SKM-1 treated with dmso at 0.1 percent for 144 hours (cell line): ENCODE measurements at regions not wholly inside any gene's neighbourhood (a gene's known extent, or its start where the extent isn't known, plus 50 kb on each side); places are given as distances from the start of the nearest gene placed in this dataset.
A peak's percentile ranks its signal among the peaks of the same experiment; 100 is the strongest.

Experiments used
- DNase-seq: peaks from one replicate; lab custom pipeline; 2025; ENCODE audit not compliant: unreplicated experiment; lab: John Stamatoyannopoulos, UW

DNA sequence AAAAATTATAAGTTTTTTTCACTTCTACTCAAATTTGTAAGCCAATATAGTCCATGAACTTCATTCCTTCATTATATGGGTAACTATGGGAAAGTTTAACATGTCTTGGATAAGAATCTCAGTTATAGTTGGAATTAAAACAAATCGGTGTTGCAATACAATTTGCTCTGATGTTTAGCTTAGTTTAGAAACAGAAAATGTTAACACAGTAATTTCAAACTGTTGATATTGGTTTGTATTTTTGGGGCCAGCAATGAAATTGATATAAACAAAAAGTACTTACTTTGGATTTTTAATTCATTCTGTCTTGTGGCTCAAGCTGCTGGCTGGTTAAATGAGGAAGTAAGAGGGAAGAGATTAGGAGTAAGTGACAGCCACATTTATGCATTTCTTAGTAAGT is 368.5 kb upstream of the NT5C1B start:
- DNase-seq = peak; percentile 37

DNA sequence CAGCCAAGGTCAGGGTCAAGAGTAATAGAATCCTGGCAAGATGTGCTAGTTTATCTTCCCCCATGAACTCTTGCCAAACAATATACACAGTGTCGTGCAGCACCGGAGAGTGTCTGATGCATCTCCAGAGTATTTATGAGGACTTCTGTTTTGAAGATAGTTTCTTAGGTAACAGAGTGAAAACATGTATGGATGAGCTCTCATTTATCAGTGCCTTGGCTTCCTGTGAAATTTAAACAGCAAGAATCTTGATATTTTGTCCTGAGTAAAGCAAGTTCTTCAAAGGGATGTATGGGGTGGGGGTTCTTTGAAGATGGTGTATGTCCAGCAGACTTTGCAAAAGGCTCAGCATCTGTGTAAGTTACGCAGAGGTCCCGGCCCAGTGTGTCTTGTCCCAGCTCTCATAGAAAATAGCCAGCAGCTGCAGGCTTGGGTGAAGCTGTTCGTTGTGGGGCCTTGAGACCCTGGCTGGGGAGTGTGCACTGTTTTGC is 361.0 kb upstream of the NT5C1B start:
- no peak for DNase-seq

DNA sequence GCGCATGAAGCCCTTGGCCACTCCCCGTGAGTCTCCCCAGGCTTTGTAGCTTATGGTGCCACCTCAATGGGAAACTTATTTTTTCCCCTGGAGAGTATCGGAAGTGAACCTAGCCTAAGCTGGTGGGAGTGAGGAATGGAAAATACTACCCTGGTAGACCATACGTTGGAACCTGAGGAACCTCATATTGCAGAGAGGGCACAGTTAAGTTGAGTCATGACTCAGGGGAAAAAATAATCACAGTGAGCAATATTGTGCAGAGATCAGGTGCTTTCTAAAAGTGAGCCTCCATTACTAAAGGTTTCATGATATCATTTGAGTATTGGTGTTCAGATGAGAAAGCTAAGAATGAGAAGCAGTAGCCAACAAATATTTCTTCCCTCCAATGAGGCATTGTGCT is 360.5 kb upstream of the NT5C1B start:
- no peak for DNase-seq

DNA sequence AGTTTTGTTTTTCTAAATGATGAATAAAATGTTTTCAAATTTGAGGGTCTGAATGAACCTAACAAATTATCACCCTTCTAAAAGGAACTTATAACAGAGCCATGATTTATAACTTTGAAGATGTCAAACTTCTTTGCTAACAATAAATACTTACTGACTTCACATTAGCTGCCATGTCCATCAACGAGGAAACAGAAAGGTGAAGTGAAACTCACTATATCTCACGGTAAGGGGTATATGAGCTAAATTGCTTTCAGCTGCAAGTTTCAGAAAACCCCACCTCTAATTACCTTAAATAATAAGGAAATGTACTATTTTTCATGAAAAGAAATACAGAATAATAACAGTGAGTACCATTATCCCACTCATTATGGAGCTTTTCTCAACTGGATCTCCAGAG is 350.8 kb upstream of the NT5C1B start:
- DNase-seq = no peak

DNA sequence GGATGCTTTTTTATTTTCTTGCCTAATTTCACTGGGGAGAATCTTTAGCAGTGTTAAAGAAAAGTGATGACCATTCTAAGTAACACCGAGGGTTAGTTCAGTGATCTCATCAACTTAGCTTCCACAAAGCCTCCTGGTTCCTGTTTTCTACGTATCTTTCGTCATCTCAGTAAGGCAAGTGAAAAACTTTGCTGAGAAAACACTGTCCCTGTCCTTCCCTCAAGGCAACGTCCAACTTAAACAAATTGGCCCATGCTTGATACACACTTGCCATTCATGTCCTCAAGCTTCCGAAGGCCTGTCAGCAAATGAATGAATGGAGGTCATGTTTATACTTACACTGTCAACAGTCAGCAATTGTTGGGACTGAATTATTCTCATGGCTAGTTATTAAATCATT is 350.4 kb upstream of the NT5C1B start:
- DNase-seq = peak; percentile 25

DNA sequence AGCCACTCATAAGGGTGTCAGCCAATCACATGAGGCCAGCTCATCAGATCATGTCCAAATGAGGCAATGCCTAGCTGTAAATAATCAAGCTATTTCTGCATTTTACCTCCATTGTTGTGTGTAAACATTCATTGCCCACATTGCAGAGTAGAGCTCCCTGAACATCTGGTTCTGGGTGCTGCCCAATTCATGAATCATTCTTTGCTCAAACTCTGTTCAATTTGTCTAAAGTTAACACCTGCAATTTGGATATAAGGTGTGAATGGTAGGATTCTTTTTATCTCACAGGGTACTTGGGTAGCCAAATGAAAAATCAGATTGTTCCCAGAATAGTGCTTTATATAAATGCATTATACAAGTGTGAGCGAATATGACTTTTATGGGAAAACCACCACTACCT is 345.5 kb upstream of the NT5C1B start:
- no peak for DNase-seq

DNA sequence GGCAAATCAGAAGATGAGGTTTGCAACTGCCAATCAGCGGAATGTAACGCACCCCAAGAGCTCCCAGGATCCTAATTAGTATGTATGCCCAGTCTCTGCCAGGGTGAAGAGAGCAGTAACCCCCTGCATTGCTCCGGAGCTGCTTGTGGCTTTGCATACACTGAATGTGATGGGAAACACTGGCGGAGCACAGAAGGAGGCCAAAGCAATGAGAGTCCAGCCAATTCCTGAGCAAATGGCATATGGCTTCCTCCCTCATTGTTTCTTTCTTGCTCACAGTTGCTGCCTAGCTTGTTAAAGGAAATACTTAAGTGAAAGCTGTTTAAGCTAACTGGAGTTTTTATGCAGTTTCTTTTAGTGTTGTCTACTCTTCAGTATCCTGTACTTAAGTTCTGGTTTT is 343.5 kb upstream of the NT5C1B start:
- no peak for DNase-seq

DNA sequence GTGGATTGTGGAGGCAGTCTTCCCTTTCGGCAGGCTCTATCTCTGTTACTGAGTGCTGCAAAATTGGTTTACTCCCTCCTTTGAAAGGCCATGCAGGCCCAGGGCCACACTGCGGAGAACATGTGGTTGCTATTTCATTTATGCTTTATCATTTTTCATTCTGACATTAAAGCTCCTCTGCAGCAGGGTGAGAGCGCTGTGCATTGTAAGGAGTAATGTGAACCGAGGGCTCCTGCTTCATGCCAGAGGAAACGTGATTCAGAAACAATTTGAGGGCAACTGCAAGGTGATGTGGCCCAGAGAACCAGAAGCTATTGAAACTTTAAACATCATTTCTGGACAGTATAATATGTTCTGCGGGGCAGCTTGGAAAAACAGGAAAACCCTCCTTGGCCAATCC is 341.6 kb upstream of the NT5C1B start:
- DNase-seq = no peak

DNA sequence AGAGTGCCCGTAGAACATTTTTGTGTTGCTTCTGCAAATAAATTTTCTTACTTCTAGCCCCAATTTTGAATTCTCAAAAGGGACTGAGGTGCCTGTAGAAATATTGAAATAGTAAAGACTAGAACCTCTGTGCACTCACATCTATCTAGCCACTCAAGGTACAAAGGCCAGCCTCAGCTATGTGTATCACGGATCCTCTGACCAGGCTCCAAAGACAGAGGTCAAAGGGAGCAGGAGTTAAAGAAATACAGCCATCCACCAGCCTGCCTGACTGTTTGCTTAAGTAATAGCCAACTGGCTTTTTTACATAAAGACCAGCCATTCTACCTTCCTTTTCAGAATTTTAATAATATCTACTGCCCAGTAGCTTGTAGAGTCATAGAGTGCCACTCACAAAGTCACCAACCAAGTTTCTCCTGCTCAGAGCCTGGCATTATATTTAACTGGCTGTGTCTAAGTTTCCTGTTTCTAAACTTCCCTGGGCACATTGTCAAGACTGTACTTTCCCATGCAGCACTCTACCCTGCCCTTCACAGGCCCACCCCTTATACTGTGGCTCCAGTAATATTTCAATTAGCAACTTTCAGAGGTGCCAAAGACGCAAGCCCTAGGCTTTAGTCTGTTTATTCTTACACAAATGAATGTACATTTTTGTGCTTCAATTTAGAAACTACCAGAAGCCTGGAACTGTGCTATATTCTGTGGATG is 338.3 kb upstream of the NT5C1B start:
- DNase-seq = no peak

DNA sequence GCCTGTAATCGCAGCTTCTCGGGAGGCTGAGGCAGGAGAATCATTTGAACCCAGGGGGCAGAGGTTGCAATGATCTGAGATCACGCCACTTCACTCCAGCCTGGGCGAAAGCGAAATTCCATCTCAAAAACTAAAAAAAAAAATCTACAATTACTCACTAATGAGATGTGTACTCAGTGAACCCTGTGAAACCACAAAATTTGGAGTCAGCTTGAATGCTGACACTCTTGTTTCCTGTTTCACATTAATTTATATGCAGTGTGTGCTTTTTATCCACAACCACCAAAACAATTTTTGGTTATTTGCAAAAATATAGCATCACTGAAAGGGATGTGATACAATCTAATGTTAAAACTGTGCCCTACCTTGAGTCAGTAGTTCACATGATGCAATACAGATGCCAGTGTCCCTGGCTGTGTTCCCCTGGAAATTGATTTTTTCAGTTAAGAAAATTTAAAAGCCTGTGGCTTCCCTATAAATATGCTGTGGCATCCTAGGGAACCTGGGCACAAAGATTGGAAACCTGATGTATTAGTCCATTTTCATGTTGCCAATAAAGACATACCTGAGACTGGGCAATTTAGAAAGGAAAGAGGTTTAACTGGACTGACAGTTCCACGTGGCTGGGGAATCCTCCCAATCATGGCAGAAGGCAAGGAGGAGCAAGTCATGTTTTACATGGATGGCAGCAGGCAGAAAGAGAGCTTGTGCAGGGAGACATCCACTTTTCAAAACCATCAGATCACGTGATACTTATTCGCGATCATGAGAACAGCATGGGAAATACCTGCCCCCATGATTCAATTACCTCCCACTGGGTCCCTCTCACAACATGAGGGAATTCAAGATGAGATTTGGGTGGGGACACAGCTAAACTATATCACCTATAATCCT is 337.5 kb upstream of the NT5C1B start:
- DNase-seq = no peak

DNA sequence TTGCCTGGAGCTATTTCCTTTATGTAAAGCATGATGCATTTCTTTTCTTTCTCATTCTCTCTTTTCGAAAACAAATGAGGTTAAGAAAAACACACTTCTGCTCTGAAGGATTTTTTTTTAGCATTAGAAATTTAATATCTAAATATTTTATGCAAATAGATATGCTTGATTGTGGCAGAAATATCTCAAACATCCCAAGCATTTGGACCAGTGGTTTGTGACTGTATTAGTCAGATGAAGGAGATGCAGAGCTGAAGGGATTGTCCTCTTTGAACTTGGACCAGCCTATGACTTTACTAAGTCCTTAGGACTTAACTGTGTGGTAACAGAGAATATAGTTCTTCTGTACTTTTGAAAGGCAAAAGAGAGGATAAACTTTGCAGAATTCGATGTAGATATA is 335.9 kb upstream of the NT5C1B start:
- DNase-seq = no peak

DNA sequence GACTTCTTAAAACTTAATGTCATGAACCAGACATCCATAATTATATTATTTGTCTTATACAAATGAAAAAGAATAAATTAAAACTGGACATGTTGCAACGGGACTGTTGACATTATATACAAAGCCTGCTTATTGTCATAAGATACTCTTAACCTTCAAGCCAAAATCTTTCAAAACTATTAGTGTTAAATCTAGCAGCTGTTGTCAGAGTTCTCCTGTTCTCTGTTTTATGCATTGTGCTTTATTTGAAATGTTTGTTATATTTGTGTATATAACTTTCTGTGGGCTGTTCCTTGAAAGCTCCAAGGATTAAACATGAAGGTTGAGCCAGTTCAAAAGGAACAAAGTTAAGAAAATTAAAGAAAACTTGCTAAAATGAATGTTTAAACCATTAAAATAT is 335.5 kb upstream of the NT5C1B start:
- DNase-seq = no peak

DNA sequence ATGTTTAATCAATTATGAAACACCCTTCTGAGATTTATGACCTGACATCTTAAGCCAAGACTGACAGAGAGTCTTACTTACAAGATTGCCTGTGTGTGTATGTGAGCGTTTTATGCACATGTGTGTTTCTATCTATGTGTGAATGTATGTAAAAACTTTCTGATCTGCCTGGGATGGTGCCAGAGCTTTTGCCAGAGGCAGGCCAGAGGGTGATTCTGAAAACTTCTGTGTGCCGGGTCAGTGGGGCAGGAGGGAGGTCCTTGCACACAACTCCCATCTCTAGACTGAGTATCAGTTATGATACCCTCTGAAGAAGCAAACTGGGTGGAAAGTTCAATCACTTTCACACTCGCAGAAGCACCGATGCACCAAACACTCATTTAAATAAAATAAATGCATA is 335.0 kb upstream of the NT5C1B start:
- DNase-seq = no peak

DNA sequence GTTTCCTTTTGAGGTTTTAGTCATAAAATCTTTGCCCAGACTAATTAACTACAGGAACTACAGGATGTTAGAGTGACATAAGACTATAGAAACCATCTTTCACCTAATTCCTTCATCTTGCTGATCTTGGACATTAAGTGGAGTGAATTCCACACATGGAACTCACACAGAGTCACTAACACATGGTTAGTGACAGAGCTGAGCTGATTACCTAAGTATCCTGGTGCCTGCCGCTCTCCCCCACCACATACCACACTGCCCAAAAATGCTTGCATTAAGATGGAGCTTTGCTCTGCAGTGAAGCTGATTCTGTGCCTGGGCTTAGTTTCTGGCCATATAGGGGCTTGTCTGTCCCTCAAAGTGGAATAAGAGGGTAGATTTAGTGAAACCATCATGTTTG is 332.9 kb upstream of the NT5C1B start:
- no peak for DNase-seq

DNA sequence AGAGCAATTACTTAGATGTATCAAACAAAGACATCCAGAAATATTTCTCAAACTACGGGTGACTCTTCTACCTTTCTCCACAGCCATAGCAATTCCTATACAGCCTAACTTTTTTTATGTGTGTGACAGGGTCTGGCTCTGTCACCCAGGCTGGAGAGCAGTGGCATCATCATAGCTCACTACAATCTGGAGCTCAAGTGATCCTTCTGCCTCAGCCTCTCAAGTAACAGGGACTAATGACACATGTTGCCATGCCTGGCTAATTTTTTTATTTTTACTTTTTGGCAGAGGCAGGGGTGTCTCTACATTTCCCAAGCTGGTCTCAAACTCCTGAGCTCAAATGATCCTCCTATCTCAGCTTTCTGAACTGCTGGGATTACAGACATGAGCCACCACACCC is 328.9 kb upstream of the NT5C1B start:
- DNase-seq = no peak

DNA sequence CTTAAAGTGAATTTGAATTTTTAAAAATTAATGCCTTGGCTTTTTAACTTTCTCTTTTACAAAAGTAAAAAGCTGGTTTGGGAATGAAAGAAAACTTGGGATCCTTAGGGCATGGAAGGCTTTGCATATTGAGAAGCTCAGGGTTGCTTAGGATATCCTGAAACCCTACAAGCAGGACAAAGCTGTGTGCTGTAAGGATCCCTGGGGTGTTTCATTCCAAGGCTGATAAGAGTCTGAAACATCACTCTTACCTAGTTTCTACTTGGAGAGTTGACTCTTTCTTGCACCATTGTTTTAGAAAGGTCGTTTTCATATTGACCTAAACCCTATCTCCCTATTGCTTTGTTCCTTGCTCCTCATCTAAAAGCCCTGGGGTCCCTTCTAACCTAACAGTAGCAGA is 325.9 kb upstream of the NT5C1B start:
- no peak for DNase-seq

DNA sequence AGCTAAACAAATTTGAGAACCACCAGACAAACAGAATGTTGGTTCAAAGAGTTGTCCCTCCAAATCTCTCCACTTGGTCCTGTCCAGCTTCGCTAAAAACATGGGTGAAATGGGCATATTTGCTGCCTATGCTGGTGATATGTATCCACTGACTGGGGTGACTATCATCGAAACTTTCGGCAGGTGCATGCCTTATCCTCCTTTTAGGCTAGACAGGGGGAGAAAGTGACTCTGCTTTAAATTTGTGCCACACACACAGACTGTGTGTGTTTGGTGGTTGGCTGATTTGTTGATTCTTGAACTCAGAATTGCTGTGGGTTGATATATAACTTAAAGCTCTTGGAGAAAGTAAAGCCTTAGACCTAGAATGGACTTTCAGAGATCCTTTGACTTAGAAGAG is 324.1 kb upstream of the NT5C1B start:
- DNase-seq = no peak

DNA sequence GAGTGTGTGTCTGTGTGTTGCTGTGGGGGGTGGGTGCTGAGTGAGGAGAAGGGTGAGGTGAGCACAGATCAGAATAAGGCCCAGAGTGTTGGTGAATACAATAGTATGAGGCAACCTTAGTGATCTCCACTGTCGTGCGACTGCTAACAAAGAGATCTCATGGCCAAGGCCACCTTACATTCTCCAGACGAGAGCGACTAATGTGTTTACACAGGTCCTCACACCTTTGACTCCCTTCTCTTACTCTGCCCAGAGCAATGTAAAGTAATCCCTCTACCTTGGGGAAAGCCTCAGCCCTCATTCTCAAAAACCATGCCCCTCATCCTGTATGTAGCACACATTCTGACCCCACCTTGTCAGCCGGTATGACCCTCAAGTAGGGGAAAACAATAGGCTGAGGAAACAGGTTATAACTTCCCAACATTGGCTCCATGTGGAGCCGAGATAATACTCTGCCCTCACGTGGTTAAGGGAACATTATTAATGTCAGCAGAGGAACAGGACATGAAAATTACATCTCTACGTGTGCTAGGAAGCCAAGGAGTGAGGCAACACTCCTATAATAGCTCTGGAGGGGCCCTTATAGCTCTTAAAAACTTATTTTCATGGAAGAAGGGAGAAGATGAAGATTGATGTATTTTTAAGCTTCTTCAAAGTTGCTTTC is 323.0 kb upstream of the NT5C1B start:
- DNase-seq = no peak

DNA sequence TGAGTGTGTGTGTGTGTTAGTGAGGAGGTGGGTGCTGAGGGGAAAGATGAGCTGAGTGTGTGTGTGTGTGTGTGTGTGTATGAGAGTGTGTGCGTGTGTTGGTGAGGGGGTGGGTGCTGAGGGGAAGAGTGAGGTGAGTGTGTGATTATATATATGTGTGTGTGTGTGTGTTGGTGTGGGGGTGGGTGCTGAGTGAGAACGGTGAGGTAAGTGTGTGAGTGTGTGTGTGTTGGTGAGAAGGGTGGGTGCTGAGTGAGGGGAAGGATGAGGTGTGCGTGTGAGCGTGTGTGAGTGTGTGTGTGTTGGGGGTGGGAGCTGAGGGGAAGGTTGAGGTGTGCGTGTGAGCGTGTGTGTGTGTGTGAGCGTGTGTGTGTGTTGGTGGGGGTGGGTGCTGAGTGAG is 322.0 kb upstream of the NT5C1B start:
- no peak for DNase-seq

DNA sequence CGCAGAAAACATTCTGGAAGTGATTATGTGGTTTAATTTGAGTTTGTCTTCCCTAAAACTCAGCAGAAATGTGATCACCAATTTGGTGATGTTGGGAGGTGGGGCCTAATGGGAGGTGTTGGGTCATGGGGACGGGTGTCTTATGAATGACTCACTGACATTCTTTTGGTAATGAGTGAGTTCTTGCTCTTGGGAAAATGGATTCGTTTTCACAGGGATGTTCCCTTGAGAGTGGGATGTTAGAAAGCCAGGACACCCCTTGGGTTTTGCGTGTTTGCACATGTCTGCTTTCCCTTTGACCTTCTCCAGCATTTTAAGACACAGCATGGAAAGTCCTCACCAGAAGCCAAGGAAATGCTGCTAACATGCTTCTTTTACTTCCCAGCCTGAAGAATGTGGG is 321.5 kb upstream of the NT5C1B start:
- DNase-seq = no peak

DNA sequence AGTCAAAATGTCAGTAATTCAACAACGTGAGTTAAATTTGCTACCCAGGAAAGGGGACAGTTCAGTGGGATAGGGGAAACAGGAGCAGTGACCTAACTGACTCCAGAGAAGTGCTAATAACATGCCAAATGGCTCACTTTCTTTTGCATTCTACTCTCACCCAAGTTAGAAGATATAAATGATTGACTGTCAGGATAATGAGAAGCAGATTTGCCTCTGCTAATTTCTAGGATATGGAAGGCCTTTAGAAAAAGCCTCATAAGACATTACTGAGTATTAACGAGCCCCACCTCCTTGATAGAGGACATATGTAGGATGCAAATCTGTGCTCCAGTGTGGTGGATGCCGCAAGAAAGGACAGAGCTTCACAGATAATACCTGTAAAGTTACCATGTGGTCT is 318.6 kb upstream of the NT5C1B start:
- DNase-seq = no peak

DNA sequence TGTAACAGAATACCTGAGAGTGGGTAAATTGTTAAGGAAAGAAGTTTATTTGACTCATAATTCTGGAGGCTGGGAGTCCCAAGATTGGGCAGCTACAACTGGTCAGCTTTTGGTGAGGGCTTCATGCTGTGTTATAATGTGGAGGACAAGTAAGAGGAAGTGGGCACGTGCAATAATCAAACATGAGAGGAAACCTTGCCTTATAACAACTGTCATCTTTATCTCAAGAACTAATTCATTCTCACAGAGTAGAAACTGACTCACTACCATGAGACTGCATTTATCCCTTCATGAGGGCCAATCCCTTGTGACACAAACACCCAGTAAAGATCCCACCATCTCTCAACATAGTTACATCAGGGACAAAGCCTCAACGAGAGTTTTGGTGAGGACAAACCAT is 318.1 kb upstream of the NT5C1B start:
- no peak for DNase-seq
